ENCODE measurements at regions not wholly inside any gene's neighbourhood (a gene's known extent, or its start where the extent isn't known, plus 50 kb on each side); places are given as distances from the start of the nearest gene placed in this dataset.

DNA sequence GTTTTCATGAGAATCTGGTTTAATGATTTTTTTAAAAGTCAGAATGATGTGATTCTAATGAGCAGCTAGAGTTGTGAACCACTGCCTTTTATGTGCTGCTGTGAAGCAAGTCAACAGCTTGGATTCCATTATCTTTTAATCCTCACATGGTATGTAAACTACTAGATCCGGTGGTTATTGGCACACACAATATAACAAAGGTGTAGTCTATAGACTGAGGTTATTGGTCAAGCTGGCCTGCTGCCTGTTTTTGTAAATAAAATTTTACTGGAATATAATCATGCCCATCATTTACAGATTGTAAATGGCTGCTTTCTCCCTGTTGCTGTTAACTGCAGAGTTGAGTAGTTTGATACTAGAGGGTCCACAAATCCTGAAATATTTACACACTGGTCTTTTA, 103.1 kb downstream of the OTOL1 start:
- Histone ChIP-seq H3K27me3 (ENCODE audit: insufficient read depth, poor library complexity, severe bottlenecking) (peaks cover under 1% of the 10 kb centered on the region), H3K27ac (ENCODE audit: poor library complexity, severe bottlenecking) (no peak overlapping the region), H3K4me1 (ENCODE audit: insufficient read depth, poor library complexity, severe bottlenecking) (no peaks in the 10 kb centered on the region), H3K36me3 (ENCODE audit: low read depth) (no peaks in the 10 kb centered on the region), H3K9me3 (ENCODE audit: severe bottlenecking) (no peaks in the 10 kb centered on the region), H3K4me3 (ENCODE audit: severe bottlenecking) (no peak overlapping the region)
- ATAC-seq (ENCODE audit: low read depth) (no peak), DNase-seq (ENCODE audit: low spot score) (no peak)
- no peak for TF ChIP-seq CTCF (IDR thresholded peaks at IDR 0.05; ENCODE audit: poor library complexity, severe bottlenecking)

- no peak for DNase-seq (ENCODE audit: low spot score)
- H3K36me3 ChIP-seq (ENCODE audit: low read depth), result no peaks in the 10 kb centered on the region
- no peak for TF ChIP-seq CTCF (IDR thresholded peaks at IDR 0.05; ENCODE audit: poor library complexity, severe bottlenecking)
- no peak overlapping the region for H3K4me3 ChIP-seq (ENCODE audit: severe bottlenecking)
- H3K9me3 ChIP-seq (ENCODE audit: severe bottlenecking), result no peaks in the 10 kb centered on the region
- no peaks in the 10 kb centered on the region for H3K27me3 ChIP-seq (ENCODE audit: insufficient read depth, poor library complexity, severe bottlenecking)
- ATAC-seq (ENCODE audit: low read depth), result no peak
- H3K27ac ChIP-seq (ENCODE audit: poor library complexity, severe bottlenecking), result no peak overlapping the region
- no peaks in the 10 kb centered on the region for H3K4me1 ChIP-seq (ENCODE audit: insufficient read depth, poor library complexity, severe bottlenecking)
These were observed 103.6 kb downstream of the OTOL1 start for GRCh38 chr3:161600173-161600572.

GRCh38 chr3:161602475-161602874, 105.9 kb downstream of the OTOL1 start:
- Histone ChIP-seq H3K27ac (ENCODE audit: poor library complexity, severe bottlenecking) (no peak overlapping the region), H3K27me3 (ENCODE audit: insufficient read depth, poor library complexity, severe bottlenecking) (no peaks in the 10 kb centered on the region), H3K9me3 (ENCODE audit: severe bottlenecking) (no peaks in the 10 kb centered on the region), H3K36me3 (ENCODE audit: low read depth) (no peaks in the 10 kb centered on the region), H3K4me3 (ENCODE audit: severe bottlenecking) (no peak overlapping the region), H3K4me1 (ENCODE audit: insufficient read depth, poor library complexity, severe bottlenecking) (no peaks in the 10 kb centered on the region)
- no peak for TF ChIP-seq CTCF (IDR thresholded peaks at IDR 0.05; ENCODE audit: poor library complexity, severe bottlenecking)
- no peak for ATAC-seq (ENCODE audit: low read depth)
- DNase-seq (ENCODE audit: low spot score), result no peak

DNA sequence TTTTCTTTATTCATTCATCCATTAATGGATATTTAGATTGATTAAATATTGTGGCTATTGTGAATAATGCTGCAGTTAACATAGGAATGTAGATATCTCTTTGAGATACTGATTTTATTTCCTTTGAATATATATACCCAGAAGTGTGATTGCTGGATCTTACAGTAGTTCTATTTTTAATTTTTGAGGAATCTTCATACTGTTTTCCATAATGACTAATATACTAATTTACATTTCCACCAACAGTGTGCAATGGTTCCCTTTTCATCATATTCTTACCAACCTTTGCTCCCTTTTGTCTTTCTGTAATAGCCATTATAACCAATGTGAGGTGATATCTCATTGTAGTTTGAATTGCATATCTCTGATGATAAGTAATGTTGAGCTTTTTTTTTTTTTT, 106.3 kb downstream of the OTOL1 start:
- no peaks in the 10 kb centered on the region for H3K27me3 ChIP-seq (ENCODE audit: insufficient read depth, poor library complexity, severe bottlenecking)
- no peaks in the 10 kb centered on the region for H3K4me1 ChIP-seq (ENCODE audit: insufficient read depth, poor library complexity, severe bottlenecking)
- no peak for ATAC-seq (ENCODE audit: low read depth)
- no peak overlapping the region for H3K4me3 ChIP-seq (ENCODE audit: severe bottlenecking)
- no peak for TF ChIP-seq CTCF (IDR thresholded peaks at IDR 0.05; ENCODE audit: poor library complexity, severe bottlenecking)
- H3K36me3 ChIP-seq (ENCODE audit: low read depth), result no peaks in the 10 kb centered on the region
- no peaks in the 10 kb centered on the region for H3K9me3 ChIP-seq (ENCODE audit: severe bottlenecking)
- DNase-seq (ENCODE audit: low spot score), result no peak
- H3K27ac ChIP-seq (ENCODE audit: poor library complexity, severe bottlenecking), result no peak overlapping the region

GRCh38 chr3:161607056-161607455, 110.4 kb downstream of the OTOL1 start:
- no peak overlapping the region for H3K27ac ChIP-seq (ENCODE audit: poor library complexity, severe bottlenecking)
- no peak for ATAC-seq (ENCODE audit: low read depth)
- H3K4me3 ChIP-seq (ENCODE audit: severe bottlenecking), result no peak overlapping the region
- H3K27me3 ChIP-seq (ENCODE audit: insufficient read depth, poor library complexity, severe bottlenecking), result no peaks in the 10 kb centered on the region
- no peak for TF ChIP-seq CTCF (IDR thresholded peaks at IDR 0.05; ENCODE audit: poor library complexity, severe bottlenecking)
- H3K36me3 ChIP-seq (ENCODE audit: low read depth), result no peaks in the 10 kb centered on the region
- no peaks in the 10 kb centered on the region for H3K4me1 ChIP-seq (ENCODE audit: insufficient read depth, poor library complexity, severe bottlenecking)
- no peaks in the 10 kb centered on the region for H3K9me3 ChIP-seq (ENCODE audit: severe bottlenecking)
- no peak for DNase-seq (ENCODE audit: low spot score)

Data from RWPE2 (cell line).